Stimulated activated CD8-positive, alpha-beta memory T cell treated with anti-CD3 and anti-CD28 coated beads, Interleukin-4, amount 100 ng/mL, for 48 hours (primary cell): ENCODE measurements at regions not wholly inside any gene's neighbourhood (a gene's known extent, or its start where the extent isn't known, plus 50 kb on each side); places are given as distances from the start of the nearest gene placed in this dataset.
"Not testable (repeated sequence)": the region's sequence is repeated elsewhere in the genome, so short reads cannot be mapped to it uniquely, and the experiment has no call there.

Source experiments
- DNase-seq: peaks from one replicate; pipeline ENCODE4 v3.0.0-alpha.2; 2020

DNA sequence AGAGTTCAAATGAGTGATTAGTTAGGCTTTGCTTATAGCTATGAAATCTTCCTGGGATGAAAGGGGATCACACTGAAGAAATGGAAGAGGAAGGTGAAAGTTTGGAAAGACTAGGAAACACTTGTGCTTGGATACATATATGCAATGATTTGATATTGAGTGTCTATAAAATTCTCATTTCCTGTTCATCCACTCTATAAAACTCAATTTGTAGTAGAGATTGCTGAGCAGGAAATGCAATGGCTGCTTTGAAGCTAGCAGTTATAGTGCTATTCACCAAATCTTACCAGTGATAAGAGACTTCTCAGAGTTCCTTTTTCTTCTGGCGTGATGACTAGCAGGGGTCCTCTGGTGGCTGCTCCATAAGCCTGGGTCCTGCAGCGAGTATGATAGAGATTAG is 128.1 kb upstream of the HPF1 start:
- no peak for DNase-seq

DNA sequence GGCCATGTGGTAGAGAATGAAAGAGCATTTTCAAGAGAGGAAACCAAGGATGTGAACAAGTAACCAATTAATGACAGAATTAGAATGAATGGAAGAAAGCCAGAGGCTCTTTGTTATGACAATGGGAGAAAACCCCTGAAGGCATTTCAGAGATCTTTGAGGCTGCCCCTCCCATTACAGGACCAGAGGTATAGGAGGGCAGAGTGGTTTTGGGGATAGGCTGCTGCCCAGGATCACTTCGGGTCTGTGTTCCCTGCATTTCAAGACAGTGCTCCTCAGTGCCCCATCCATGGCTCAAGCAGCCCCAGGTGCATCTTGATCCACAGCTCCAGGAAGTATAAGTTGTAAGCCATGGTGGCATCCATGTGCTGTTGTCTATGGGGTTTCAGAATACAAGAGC is 124.0 kb upstream of the HPF1 start:
- no peak for DNase-seq

DNA sequence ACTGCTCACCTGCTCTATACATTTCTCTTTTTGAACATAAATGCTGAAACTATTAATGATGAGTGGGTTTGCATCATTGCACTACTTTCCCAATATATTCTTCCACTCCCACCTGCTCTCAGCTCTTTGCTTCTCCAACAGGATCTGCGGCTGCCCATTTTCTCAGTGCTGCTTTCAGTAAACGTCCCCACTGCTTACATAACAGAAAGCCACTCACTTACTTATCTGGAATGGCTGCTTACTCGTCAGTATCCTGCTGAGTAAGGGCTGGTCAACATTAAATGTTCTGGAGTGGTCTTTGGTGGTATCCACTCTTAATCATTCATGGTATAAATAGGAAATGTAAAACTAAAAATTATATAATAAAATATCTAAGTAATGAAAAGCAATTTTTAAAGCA is 112.8 kb upstream of the HPF1 start:
- DNase-seq: no peak

DNA sequence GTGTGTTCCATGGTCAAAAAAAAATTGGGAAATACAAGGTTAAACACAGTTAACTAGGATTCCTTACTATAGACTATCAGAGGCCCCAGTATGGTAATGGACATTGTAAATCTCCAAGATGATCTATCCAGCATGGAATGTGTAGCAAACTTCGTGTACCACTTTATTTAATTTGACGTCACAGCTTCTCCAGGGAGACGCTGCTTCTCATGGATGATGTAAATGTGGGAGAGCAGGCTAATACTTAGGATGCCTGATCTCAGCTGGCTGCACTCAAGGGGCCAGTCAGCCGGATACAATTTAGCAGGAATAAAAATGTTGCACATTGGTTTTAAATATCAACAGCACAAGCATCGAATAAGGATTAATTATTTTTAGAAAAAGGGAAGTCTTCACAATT is 111.7 kb upstream of the HPF1 start:
- DNase-seq: no peak

DNA sequence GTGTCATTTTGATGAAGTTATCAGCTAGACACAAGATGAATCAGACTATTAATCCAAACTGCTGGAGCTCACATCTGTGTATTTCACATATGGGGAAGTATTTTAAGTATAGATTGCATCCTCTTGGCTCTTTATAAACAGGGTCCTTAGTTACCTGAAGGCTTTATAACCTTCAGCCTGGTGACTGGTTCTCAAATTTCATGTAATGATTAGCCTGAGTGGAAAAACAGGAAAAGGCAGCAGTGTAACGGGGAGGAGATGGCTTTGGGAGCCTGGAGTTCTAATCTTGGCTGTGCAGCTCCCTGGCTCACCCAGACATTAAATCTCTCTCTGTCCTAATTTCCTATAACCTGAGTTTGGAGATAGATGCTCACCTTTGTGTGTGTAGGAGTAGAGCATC is 103.8 kb upstream of the HPF1 start:
- DNase-seq: no peak

DNA sequence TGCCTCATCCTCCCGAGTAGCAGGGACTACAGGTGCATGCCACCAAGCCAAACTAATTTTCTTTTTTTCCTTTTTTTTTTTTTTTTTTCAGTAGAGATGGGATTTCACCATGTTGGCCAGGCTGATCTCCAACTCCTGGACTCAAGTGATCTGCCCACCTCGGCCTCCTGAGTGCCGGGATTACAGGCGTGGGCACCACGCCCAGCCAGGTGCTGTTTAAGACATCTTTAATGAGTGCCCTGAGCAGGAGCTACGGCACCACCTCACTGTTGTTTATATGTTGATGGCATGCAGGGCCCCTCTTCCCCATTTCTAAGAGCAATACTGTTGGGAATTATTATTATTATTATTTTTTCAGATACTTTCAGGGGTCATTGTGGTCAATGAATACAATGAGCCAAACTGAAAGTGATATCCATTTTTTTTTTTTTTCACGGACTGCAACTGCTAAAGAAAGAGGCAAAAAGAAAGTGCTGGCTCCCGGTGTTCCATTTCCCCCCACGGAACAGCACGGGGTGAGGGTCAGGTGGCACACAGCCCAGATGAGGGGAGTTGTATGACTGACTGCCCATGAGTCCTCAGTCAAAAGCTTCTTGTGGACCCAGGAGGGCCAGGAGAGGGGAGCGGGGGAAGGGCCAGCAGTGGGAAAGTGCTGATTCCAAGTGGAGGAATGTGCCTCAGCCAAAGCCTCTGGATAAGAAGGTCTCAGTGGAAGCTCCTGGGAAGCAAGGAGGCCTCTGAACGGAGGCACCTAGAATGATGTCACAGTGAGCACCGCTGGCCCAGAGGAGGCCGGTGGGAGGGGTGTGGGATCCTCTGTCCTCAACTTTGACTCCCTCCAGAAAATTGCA is 101.8 kb upstream of the HPF1 start:
- no peak for DNase-seq

DNA sequence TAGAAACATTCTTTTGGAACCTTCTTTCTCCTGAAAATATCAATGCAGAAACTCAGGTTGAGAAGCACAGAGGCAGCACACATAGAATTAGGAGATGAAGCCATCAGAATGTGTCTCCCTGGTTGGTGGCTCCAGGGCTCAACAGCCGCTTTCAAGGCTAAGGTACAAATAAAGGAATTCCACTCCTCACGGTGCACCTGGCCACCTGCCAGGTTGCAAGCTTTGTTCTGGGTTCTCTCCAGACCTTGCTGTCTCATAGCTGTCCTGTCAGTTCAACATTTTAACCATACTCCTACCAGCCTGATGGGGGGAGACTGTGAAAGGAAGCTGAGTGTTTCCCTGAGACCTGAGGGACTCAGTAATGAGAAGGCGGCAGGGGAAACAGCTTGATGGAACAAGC is 96.3 kb upstream of the HPF1 start:
- DNase-seq: no peak

DNA sequence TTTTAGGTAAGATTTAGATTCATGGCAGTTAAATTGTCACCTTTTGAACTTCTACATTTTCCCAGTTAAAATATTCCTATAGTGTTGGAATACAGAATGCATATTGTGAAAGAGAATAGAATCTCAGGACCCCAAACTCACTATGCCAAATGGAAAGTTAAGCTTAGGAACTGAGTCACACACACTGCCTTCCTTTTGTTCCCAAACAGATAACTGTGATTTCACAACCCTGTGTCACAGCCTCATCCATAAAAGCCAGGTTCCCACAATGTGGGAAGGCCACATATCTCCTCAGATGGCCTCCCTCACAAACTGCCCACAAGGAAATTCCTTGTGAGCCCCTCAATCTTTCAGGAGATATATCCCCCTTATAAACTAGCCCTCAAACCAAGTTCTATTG is 94.7 kb upstream of the HPF1 start:
- no peak for DNase-seq

DNA sequence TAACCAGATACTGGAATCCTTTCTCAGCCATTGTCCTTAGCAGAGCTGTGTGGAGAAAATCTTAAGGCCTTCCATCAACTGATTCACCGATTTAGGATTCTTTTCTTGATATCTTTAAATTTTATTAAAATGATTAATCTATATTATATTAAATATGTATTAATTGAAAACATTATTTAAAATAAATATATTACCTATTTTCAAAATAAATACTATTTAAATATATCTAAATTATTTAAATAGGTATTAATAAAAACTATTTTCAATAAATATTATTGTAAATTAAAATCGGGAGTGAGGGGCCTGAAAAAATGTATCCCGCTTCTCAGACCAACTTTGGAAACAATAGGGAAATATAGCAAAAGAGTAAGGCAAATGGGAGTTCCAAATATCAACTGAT is 94.0 kb upstream of the HPF1 start:
- no peak for DNase-seq

DNA sequence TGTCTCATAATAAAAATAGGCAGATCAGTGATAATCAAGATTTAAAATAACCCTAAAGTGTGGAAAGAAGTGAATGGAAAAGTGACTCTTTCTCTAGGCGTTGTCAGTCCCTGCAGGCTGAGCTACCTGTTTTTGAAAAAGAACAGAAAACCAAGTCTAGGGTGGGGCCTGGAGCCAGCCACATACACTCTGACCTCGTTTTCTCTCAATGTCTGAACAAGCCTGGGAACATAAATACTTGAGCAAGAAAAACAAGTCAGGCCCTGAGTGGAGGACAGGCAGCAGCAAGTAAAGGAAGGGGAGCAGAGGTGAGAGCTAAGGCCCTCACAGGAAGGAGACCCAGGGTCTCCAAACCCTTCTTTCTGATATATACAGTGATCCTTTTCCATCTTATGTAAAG is 91.7 kb upstream of the HPF1 start:
- no peak for DNase-seq

DNA sequence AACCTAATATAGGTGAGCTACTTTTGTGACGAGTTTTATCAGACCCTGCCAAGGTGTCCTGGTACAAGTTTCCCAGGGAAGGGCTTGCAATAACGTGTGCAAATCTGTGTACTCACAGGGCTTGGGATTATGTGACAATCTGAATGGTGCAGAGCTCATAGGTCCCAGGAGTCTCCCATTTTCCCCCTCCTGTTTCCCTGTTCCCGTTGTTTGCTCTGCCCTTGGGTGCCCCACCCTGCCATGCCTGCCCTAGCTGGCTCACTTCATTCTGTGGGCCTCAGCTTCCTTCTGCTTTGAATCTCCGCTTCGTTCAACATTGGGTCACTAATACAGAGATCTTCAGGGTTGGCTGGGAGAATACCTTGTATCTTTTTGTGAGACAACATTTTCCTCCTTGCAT is 90.3 kb upstream of the HPF1 start:
- no peak for DNase-seq

DNA sequence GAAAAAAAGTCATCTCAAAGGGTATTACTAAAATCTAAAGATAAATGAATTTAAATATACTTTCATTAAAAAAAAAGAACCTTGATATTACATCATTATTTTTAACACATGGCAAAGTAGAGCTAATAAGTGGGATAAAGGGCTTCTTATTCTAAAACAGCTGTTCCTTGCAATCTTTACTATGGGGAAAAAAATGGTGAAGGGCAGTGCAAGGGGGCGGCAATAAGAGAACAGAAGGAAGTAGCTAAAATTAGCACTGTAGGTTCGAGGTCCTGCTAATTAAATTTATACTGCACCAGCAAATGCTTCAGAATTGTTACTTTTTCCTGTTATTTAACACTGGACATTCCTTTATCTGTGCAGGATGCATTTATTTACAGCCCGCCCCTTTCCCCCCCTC is 89.4 kb upstream of the HPF1 start:
- DNase-seq: no peak

DNA sequence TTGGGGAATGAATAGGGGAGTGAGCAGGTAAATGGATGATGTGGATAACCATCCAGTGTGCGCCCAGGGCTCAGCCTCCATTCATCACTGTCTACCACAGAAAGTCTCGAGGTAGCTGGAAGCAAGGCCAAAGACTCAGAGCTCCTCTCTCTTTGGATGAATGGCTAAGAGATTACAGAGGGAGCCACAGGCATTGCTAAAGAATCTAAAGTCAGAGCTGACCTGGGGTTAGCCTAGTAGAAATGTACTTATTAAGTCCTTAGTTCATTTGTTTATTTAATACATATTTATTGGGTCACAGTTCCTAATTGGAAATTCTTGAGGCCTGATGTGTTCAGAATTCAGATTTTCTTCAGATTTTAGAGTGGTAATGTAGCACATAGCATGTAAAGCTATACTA is 88.7 kb upstream of the HPF1 start:
- DNase-seq: no peak

DNA sequence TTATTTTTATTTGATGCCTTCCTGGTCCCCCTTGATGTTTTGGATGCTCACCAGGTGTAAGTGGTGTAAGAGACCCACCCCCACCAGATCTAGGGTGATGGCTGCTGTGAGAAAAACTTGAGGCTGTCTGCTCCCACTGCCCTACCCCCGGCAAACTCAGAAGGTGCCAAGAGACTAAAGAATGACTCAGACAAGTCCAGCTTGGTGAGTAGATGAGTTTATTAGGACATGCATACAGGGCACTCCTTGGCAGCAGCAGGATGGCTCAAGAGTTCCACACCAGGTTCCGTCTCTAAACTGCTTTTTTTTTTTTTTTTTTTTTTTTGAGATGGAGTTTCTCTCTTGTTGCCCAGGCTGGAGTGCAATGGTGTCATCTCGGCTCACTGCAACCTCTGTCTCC is 84.0 kb upstream of the HPF1 start:
- no peak for DNase-seq

DNA sequence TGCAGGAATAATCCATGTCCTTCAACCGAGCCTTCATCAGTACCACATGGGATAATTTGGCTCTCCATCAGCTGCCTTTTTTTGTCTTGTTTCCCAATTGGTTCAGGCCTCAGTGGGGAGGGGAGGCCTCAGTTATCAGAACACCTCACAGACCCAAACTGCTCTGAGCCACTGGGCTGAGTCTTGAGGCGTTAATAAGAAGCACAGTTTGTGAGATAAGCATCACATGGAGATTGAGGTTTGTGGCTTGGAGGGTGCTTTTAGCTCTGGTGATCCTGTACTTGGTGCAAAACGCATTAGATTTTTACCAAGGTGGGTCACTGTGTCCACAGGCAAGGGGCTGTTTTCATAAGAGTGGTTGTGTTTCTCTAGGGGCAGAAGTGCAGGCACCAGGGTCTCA is 82.8 kb upstream of the HPF1 start:
- DNase-seq: no peak

DNA sequence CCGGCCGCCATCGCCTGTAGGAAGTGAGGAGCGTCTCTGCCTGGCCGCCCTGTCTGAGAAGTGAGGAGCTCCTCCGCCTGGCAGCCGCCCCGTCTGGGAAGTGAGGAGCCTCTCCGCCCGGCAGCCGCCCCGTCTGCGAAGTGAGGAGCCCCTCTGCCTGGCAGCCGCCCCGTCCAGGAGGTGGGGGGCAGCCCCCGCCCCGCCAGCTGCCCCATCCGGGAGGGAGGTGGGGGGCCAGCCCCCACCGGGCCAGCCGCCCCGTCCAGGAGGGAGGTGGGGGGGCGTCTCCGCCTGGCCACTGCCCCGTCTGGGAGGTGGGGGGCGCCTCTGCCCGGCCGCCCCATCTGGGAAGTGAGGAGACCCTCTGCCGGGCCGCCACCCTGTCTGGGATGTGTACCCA is 70.6 kb upstream of the HPF1 start:
- DNase-seq: not testable (repeated sequence)

DNA sequence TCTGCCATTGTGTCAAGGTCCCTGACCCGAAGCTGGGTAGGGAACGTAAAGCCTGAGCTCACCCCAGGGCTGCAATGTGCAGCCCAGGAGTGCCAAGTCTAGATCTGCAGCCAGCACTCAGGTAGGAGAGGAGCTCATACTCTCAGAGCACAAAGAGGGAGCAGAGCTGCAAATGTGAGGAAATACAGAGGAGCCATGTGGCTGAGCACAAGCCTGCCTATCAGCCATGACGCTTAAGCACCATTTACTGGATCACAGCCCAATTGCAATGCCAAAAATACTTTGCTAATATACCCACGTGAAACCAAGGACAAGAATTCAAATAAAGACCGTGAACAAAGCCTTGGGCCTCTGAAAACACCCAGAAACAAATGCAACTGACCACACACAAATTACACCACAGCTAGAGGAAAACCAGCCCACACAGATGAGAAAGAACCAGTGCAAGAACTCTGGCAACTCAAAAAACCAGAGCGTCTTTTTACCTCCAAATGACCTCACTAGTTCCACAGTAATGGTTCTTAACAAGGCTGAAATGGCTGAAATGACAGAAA is 69.0 kb upstream of the HPF1 start:
- DNase-seq: no peak

DNA sequence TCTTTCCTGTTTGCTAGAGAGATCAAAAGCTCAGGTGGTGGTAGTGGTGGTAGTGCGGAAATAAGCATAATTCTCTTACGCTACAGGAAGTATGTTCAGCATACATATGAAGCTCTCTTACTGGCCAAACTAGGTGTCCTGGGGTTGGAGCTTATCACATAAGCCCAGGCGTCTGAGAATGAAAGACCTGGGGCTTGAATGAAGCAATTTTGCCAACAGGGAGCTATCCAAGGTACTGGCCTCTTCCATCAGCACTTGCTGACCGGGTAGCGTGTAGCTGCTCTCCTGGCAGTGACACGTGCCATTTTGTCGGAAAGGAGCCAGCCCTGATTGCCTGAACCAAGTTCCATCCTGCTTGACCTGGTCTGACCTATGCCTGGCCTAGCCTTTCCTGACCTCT is 65.9 kb upstream of the HPF1 start:
- peak; percentile 24 for DNase-seq

DNA sequence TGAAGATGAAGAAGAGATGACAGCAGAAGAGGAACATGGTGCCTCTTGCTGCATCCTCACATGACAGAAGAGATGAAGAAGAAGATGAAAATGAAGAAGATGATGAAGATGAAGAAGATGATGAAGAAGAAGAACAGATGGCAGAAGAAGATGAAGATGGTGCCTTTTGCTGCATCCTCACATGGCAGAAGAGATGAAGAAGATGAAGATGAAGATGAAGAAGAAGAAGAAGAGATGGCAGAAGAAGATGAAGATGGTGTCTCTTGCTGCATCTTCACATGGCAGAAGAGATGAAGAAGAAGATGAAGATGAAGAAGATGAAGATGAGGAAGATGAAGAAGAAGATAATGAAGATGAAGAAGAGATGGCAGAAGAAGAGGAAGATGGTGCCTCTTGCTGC is 63.7 kb upstream of the HPF1 start:
- DNase-seq: no peak

DNA sequence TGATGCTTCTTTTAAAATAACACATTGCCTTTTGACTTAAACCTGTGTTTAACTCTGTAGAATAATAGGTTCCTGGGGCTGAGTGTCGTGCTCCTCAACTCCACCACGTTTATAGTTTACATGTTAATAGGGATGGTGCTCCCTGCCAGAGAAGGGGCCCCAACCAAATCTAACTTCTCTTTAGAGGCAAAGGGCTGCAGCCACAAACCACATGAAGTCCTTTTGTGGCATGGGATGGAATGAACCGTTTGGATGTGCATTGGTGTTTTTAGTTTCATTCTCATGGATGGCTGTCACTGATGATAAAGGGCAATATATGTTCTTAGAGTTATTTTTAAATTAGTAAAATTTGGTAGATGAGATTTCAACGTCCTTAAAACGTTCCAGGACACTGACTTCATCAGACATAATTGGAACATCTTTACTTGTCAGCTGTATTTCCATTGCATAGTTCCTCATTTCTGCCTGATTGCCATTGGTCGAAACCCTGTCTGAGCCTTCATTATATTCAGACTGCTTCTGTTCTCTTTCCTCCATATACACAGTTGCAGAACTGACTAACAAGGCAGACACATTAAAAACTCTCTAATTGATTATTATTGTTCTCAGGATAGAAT is 60.4 kb upstream of the HPF1 start:
- no peak for DNase-seq

DNA sequence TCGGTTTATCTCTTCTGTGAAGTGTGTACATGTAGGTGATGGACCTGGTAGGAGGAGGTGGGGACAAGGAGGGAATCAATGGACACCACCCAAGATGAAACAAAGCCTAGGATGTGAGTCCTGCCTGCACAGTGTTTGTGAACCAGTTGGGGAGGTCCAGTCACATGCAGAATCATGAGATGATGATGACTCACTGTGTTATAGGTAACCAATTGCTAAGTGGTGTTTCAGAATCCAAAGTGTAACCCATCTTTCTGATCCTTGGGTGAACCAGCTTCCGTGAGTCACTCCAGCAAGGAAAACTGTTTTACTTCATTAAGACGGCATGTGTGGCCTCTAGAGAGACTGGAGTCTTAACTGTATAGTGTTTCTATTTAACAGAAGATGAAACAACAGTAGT is 57.9 kb upstream of the HPF1 start:
- DNase-seq: no peak

DNA sequence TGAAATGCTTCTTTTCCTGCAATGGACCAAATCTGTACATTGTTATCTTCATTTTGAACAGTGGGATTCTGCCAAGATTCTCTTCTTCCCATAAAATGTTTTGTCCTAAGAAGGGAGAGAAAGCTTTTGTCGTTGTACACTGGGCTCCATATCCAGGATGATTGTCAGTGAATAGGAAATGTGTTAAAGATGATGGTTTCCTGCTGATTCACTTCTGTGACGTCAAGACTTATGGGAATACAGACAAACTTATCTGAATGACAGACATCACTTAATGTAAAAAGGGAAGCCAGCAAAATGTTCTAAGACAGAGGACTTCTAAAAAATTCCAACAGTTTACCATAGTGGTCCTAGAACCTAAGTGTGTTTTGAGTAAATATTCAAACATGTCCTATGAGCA is 53.7 kb upstream of the HPF1 start:
- DNase-seq: no peak

DNA sequence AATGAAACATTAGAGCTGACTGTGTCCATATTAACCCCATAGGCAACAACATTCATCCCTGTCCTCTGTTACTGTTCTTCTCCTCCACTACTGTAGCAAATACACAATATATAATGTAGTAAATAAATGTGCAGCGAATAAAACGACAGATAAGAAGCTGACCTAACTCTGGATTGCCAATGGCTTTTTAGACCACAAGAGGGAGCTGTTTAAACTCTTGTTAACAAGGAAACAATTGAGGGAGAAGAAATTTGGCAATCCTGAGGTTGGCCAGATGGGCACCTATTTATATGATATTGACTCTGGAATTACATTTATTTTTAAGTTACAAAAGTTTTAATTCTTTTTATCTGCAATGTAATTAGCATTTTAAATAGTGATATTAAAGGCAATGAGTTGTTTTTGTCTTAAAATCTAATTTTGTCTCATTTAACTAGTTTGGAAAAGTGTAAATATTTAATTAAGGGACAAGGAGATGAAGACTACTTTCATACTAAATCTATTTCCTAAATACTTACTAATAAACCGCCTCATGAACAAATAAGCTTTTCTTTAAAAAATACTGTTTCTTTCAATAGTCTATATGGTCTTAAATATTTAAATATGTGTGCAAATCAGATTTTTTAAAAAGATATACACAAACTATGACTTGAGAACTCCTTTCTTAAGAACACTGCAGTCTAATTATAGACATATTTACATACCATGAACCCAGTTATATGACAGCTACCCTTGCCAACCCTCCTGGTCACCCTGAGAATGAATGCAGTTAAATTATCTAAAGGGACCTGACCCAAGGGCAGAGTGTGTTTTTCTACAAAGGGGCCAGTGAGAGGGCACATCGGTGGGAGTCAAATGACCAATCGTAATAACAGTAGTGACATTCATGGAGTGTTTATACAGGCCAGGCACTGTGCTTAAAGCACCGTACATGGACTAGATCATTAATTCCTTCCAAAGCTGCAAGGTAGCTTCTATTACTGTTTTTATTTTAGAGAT is 52.9 kb upstream of the HPF1 start:
- DNase-seq: no peak
